ENCODE measurements at regions not wholly inside any gene's neighbourhood (a gene's known extent, or its start where the extent isn't known, plus 50 kb on each side); places are given as distances from the start of the nearest gene placed in this dataset.

DNA sequence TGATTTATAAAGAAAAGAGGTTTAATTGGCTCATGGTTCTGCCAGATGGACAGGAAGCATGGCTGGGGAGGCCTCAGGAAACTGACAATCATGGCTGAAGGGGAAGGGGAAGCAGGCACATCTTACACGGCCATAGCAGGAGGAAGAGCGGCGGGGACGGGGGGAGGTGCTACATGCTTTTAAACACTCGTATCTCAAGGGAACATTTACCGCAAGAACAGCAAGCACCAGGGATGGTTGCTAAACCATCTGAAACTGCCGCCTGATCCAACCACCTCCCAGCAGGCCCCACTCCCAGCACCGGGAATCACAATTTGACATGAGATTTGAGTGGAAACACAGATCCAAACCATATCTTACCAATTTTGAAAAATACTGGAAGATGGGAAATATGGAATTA lies 362.8 kb downstream of the FBXO15 start:
- DNase-seq: peak; percentile 4

DNA sequence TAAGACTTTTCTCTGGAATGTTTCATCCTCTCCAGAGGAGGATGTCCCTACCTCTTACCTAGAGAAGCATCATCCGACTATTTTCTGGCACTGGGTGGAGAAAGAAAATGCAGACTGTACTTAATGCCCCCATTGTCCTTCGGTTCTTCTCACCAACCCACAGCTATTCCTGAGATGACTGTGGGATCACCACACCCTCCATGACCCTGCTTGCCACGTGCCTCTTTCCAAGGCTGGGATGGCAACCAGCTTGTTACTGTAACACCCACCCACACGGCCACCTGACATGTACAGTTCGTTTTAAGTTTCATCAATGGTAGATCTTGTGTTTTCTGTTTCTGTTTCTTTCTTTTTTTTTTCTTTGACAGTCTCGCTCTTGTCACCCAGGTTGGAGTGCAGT lies 365.2 kb downstream of the FBXO15 start:
- no peak for DNase-seq

GRCh38 chr18:73780218-73780617 lies 367.4 kb downstream of the FBXO15 start:
- no peak for DNase-seq

DNA sequence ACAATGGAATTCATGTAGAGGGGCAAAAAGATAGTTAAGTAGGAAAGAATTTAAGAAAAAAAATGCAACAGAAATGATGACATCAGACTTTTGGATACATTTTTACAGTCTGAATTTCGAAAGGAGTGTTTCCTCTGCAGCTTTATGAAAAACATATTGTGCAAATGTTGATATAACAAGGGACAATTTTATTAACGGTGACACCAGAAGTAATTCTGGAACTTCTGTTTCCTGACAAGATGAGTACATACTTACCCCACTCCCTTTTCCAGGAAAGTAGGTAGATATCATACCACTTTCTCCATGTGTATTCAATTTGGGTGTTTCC lies 369.6 kb downstream of the FBXO15 start:
- DNase-seq: peak; percentile 13

GRCh38 chr18:73777356-73778031 lies 370.1 kb downstream of the FBXO15 start:
- no peak for DNase-seq

GRCh38 chr18:73774811-73775509 lies 372.7 kb downstream of the FBXO15 start:
- DNase-seq: no peak

- DNase-seq: no peak
Observed at GRCh38 chr18:73768043-73768442, 379.6 kb downstream of the FBXO15 start.

DNA sequence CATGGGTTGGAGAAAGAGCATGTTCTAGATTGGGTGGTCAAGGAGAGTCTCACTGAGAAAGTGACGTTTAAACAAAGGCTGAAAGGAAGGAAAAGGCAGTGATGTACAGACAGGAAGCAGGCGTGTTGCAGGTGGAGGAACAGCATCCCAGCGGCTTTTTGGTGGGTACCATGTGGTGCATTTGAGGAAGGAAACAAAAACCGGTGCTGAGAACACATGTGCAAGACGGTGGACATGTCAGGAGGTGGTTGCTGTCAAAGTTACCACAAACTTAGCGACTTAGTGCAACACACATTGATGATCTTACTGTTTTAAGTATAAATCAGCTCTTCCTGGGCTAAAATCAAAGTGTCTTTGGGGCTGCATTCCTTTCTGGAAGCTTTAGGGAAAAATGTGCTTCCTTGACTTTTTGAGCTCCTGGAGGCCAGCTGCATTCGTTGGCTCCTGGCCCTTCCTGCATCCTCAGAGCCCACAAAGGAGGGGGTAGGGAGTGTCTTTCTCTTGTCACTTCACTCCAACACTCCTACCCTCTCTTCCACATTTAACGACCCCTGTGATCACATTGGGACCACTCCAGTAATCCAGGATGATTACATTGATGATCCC lies 380.6 kb downstream of the FBXO15 start:
- DNase-seq: peak; percentile 9

- peak; percentile 57 for DNase-seq
Observed at GRCh38 chr18:73758446-73758845, 389.2 kb downstream of the FBXO15 start.

DNA sequence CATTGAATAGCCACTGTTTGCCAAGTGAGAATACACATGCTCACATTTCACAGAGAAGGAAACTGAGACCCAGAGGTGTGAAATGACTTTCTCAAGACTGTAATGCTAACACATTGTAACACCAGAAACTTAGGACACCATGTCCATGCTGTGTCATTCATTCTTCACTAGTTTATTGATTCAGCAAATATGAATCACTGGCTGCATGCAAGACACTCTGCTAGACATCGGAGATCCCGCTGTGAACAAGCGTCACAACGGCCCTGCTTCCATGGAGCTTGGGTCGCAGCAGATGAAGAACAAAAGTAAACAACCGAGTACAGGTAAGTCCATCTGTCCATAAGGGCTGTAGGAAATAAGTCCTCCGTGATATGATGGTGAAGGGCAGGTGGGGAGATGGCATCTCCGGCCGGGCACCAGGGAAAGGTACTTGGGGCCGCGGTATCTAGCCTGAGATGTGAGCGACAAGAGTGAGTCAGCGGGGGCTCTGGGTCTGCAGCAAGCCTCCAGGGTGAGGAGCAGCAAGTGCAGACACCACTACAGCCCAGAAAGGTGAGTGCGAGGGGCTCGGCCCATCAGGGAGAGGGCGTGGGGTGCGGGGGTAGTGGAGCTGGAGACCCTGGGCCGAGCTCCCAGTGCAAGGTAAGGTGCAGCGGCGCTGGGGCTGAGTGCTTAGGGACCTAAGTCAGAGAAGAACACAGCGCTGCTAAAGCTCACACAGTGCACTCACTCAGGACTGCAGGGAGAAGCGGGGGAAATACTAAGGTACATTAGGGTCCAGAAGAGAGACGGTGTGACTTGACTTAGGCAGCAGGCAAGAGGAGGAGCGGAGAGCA lies 391.2 kb downstream of the FBXO15 start:
- no peak for DNase-seq

GRCh38 chr18:73752965-73753364 lies 394.7 kb downstream of the FBXO15 start:
- DNase-seq: peak; percentile 21

- DNase-seq: peak; percentile 54
Observed at GRCh38 chr18:73752546-73752945, 395.1 kb downstream of the FBXO15 start.

DNA sequence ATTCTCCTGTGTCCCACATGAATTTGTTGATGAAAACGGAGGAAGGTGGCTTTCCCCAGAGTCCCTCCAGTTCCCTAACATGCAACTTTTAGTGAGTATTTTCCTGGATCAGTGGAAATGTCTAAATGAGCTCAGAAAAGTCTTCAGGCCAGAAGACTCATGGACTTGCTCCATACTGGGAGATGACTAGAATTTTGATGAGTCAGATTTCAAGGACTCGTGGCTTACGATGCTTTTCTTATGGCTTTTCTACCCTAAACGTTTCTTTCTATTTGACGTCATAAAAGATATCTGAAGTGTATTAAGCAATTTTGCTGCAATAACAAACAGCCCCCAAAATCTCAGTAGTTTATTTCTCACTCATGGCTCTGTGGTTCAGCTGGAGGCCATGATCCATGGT lies 397.6 kb downstream of the FBXO15 start:
- no peak for DNase-seq

DNA sequence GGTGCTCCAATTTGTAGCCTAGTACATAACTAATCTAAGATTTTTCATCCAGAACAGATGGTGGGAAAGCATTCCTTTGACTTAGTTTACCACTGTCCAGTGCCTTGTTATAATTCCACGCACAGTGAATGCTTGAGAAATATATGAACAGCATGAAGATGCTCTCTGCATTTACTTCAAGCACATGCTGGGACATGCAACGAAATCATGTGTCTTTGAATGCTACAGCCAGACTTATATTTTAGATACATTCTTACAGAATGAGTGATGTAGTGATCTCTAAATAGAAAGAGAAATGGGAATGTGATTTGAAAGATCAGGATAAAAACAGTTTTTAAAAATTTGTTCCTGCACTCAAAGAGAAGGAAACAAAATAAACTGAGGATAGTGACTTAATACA lies 398.3 kb downstream of the FBXO15 start:
- no peak for DNase-seq

DNA sequence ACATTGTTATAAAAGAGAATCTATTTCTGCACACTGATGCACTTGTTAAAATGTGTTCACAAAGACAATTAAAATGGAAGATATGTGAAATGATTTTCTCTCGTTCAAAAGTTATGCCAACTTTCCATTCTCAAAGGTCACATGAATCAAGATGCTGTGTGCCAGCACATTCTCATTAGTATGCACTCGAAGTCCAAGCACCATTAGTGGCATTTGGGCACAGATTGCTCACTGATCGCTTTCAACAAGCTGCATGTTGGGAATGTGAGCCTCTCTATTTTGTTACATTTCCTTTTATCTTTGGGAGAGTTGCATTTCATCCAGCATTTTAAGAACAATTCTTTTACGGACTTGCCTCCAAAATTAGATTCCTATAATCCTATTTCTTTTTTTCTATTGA lies 398.9 kb downstream of the FBXO15 start:
- no peak for DNase-seq

DNA sequence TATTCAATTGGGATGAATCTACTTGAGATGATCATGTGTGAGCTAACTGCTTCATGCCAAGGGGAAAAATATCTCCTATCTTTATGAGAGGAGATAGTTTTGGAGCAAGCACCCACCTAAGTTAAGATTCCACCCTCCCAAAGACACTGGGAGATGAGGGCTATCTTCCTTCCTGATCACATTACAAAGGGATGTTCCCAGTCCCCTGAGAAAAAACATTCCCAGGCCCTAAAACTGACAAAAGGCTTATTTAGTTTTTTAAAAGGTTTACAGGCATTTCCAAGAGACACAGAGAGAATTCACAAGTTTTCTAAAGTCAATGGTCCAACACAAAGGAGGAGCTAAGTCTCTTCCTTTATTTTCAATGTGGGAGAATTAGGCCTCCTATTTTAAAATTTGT lies 401.5 kb downstream of the FBXO15 start:
- DNase-seq: no peak

DNA sequence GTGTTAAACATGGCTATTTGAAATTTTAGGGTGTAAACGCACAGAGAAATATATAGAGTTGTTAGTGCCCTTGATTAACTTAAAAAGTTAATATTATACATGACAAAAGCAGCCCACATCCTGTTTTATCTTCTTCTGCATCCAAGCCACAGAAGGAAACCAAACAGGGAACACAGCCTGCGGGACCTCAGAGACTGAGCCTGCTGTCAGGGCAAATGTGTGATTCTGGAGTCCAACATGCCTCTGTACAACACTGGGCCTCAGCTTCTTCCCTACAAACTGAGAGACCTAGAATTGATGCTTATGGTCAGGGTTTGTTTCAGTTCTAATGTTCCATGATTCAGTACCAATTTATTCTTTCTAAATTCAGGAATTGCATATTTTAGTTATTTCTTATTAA lies 404.7 kb downstream of the FBXO15 start:
- peak; percentile 7 for DNase-seq

DNA sequence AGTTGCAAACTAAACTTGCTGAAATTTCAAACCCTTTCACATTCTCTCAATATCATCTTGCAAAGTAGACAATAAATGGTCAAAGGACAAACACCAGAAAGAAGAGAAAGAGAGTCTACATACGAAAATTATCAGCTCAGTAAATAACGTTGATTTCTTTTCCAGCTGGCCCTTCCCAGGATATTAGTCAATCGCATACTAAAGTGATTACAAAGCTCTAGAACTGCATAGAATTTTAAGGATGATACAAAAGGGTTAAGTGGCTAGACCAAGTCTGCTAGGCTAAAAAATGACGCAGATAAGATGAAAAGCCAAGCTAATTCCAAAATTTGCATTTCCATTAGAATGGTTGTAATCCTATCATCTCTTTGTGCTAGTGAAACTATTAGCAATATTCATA lies 405.7 kb downstream of the FBXO15 start:
- peak; percentile 37 for DNase-seq

GRCh38 chr18:73739098-73739497 lies 408.5 kb downstream of the FBXO15 start:
- peak; percentile 19 for DNase-seq

DNA sequence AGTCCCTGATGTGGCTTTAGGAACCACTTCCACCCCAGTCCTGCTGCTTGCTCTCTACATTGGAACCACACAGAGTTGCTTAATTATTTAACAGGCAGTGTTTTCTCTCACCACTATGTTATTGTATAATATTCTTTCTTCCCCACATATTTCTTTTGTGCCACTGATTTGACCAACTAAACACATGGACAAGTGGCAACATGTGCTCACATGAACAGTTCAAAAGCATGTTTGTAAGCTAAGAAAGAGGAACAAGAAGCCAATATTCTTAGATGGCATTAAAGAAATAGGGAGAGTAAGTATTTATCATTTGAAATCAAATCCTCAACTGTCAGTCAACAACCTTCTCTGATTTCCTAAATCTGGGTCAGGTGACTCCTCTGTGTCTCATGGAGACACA lies 409.6 kb downstream of the FBXO15 start:
- no peak for DNase-seq

DNA sequence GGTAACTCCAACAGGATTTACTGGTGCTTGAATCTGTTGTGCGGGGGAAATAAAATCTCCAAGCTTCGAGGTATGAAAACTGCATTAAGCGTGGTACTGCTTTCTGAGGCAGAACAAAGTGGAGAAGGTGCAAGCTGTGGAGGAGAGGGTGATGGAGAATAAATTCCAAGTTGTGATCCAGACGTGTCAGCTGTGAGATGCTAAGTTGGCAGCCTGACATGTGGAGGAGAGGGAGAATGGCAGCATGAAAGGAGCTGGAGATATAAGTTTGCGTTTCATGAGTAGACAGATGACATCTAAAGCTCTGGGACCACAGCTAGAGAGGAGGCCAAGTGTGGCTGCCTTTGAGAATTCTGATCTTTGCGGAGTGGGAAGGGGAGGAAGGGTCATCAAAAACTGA lies 411.8 kb downstream of the FBXO15 start:
- no peak for DNase-seq

DNA sequence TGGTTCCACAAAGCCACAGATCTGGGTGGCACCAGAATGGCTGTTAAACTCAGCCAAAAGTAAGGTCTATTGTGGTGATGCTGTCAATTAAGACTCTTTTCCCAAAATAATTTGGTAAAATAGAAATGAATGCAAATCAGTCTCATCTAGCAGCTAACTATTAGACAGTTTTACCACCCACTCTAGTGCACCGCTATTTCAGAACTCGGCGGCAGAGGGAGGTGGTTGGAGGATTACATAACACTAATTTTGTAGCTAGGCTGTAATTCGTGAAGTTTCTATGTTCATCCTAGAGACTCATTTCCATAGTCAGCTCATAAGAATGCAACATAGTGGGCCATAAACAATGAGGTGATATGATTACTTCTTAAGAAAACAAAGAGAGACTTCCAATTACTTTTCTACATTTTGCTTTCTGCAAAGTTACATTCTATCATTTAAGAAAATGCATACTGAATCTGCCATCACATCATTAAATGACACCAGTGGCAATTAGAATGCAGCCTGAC lies 413.8 kb downstream of the FBXO15 start:
- no peak for DNase-seq

DNA sequence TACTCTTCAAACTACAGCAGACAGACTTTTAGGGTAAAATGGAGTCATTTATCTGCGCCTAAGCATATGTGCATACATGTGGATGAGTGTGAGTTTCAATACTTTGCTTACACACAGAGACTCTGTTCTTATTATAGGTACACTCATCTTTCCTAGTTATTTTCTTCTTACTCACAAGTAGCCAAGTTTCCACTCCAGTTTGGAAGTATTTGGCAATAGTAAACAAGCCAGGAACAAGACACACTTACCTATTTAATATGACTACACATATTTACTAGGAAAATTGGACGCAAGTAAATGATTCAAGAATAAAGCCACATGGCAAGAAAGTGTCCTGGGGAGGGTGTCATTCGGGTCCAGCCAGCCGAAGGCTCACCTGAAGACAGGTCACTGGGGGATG lies 414.3 kb downstream of the FBXO15 start:
- no peak for DNase-seq

All from fibroblast of skin of back (primary cell).